ENCODE measurements at regions not wholly inside any gene's neighbourhood (a gene's known extent, or its start where the extent isn't known, plus 50 kb on each side); places are given as distances from the start of the nearest gene placed in this dataset.

- TF ChIP-seq CTCF (IDR thresholded peaks at IDR 0.05) (no peak), POLR2A (IDR thresholded peaks at IDR 0.05) (no peak)
Observed at GRCh38 chr12:83896416-83896815, 1016.2 kb downstream of the SLC6A15 start.

Measured in right lobe of liver (tissue), 4 donors.